ENCODE measurements at regions not wholly inside any gene's neighbourhood (a gene's known extent, or its start where the extent isn't known, plus 50 kb on each side); places are given as distances from the start of the nearest gene placed in this dataset.
A peak's percentile ranks its signal among the peaks of the same experiment; 100 is the strongest.

GRCh38 chr12:126752021-126752420, 1514.9 kb upstream of the TMEM132C start:
- DNase-seq, result no peak

GRCh38 chr12:126757326-126757725, 1509.6 kb upstream of the TMEM132C start:
- no peak for DNase-seq

GRCh38 chr12:126760092-126760491, 1506.9 kb upstream of the TMEM132C start:
- DNase-seq, result no peak

GRCh38 chr12:126761420-126761819, 1505.5 kb upstream of the TMEM132C start:
- DNase-seq, result no peak

GRCh38 chr12:126762150-126762549, 1504.8 kb upstream of the TMEM132C start:
- DNase-seq, result no peak

- no peak for DNase-seq
Observed at GRCh38 chr12:126763359-126763758, 1503.6 kb upstream of the TMEM132C start.

GRCh38 chr12:126767334-126767733, 1499.6 kb upstream of the TMEM132C start:
- DNase-seq, result no peak

GRCh38 chr12:126768517-126768916, 1498.5 kb upstream of the TMEM132C start:
- peak; percentile 69 for DNase-seq

GRCh38 chr12:126770188-126770587, 1496.8 kb upstream of the TMEM132C start:
- DNase-seq, result no peak

GRCh38 chr12:126772171-126772864, 1494.7 kb upstream of the TMEM132C start:
- peak; percentile 85 for DNase-seq

GRCh38 chr12:126773012-126773411, 1494.0 kb upstream of the TMEM132C start:
- no peak for DNase-seq

GRCh38 chr12:126773491-126773890, 1493.5 kb upstream of the TMEM132C start:
- no peak for DNase-seq

GRCh38 chr12:126776026-126776655, 1490.8 kb upstream of the TMEM132C start:
- no peak for DNase-seq

GRCh38 chr12:126780343-126780742, 1486.6 kb upstream of the TMEM132C start:
- DNase-seq, result no peak

- DNase-seq, result no peak
Observed at GRCh38 chr12:126781593-126781992, 1485.4 kb upstream of the TMEM132C start.

- no peak for DNase-seq
Observed at GRCh38 chr12:126782083-126782482, 1484.9 kb upstream of the TMEM132C start.

- peak; percentile 41 for DNase-seq
Observed at GRCh38 chr12:126784328-126784921, 1482.5 kb upstream of the TMEM132C start.

- DNase-seq, result no peak
Observed at GRCh38 chr12:126789963-126790362, 1477.0 kb upstream of the TMEM132C start.

GRCh38 chr12:126791122-126791521, 1475.8 kb upstream of the TMEM132C start:
- no peak for DNase-seq

- DNase-seq, result no peak
Observed at GRCh38 chr12:126792411-126792810, 1474.6 kb upstream of the TMEM132C start.

GRCh38 chr12:126797525-126797924, 1469.4 kb upstream of the TMEM132C start:
- no peak for DNase-seq

GRCh38 chr12:126798449-126798848, 1468.5 kb upstream of the TMEM132C start:
- no peak for DNase-seq

GRCh38 chr12:126807312-126807865, 1459.6 kb upstream of the TMEM132C start:
- DNase-seq, result no peak

- no peak for DNase-seq
Observed at GRCh38 chr12:126811391-126811790, 1455.6 kb upstream of the TMEM132C start.
